Nephron (organoid): ENCODE measurements at regions not wholly inside any gene's neighbourhood (a gene's known extent, or its start where the extent isn't known, plus 50 kb on each side); places are given as distances from the start of the nearest gene placed in this dataset.

ENCODE experiments used
- H3K27ac Mint-ChIP-seq, 3 experiments: 2 replicates each; pipeline ENCODE4 v1.8.0; 2020; ENCODE audit warnings: mixed read lengths in 3 of 3, mild to moderate bottlenecking in 2 of 3, moderate library complexity in 1 of 3
- H3K27me3 Mint-ChIP-seq: 2 replicates; pipeline ENCODE4 v1.8.0; 2021; ENCODE audit warnings: low read depth, mild to moderate bottlenecking, moderate library complexity, mixed read lengths
- H3K36me3 Mint-ChIP-seq: 2 replicates; pipeline ENCODE4 v1.8.0; 2020; ENCODE audit warnings: low read depth, mixed read lengths
- H3K4me1 Mint-ChIP-seq: 2 replicates; pipeline ENCODE4 v1.8.0; 2020; ENCODE audit warnings: mixed read lengths
- H3K4me3 Mint-ChIP-seq, 3 experiments: 2 replicates each; pipeline ENCODE4 v1.8.0; 2020; ENCODE audit warnings: mild to moderate bottlenecking in 3 of 3, mixed read lengths in 3 of 3, moderate library complexity in 2 of 3
- H3K9me3 Mint-ChIP-seq: 2 replicates; pipeline ENCODE4 v1.8.0; 2020; ENCODE audit warnings: mixed read lengths
- CTCF ChIP-seq, 3 experiments: fragments of 200-600 bp; sonication (generic); IDR thresholded peaks; one replicate each; pipeline ENCODE4 v1.5.0; 2021; ENCODE audit warnings: antibody characterized with exemption in 3 of 3; ENCODE audit not compliant: unreplicated experiment in 3 of 3

GRCh38 chr3:164604687-164605086, 473.6 kb downstream of the SI start:
- H3K4me1 Mint-ChIP-seq: no peaks in the 10 kb centered on the region
- H3K36me3 Mint-ChIP-seq: no peaks in the 10 kb centered on the region
- no peaks in the 10 kb centered on the region for H3K9me3 Mint-ChIP-seq
- no peaks in the 10 kb centered on the region for H3K27me3 Mint-ChIP-seq
- no peak overlapping the region for H3K4me3 Mint-ChIP-seq
- H3K27ac Mint-ChIP-seq: no peak overlapping the region
- TF ChIP-seq CTCF (IDR thresholded peaks at IDR 0.05; ENCODE audit: unreplicated experiment in 3 of 3): no peak

DNA sequence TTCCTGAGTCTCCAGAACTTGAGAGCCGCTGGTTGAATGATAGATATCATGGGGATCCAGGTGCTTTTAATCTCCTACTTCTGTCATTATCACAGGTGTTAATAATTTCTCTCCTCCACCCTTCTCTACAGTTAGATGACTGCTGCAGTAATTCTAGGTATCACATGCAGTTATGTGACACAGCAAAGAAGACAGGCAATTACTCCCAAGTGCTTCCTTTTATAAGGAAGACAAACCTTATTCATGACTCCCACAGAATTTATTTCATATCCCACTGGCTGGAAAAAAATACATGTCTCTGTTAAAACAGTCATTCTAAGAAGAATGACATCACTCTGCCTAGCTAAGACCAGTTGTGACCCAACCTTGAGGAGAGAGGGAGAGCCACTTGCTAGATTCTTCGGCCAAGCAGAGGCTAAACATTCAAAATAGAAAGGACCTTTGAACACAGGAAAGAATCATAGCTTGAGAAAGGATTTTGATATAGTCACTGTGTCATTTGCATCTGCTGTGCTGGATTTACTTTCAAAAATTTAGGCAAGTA, 500.6 kb downstream of the SI start:
- H3K4me1 Mint-ChIP-seq: no peaks in the 10 kb centered on the region
- H3K9me3 Mint-ChIP-seq: no peaks in the 10 kb centered on the region
- no peaks in the 10 kb centered on the region for H3K36me3 Mint-ChIP-seq
- no peaks in the 10 kb centered on the region for H3K27me3 Mint-ChIP-seq
- H3K27ac Mint-ChIP-seq: no peak overlapping the region
- no peak for TF ChIP-seq CTCF (IDR thresholded peaks at IDR 0.05; ENCODE audit: unreplicated experiment in 3 of 3)
- no peak overlapping the region for H3K4me3 Mint-ChIP-seq

DNA sequence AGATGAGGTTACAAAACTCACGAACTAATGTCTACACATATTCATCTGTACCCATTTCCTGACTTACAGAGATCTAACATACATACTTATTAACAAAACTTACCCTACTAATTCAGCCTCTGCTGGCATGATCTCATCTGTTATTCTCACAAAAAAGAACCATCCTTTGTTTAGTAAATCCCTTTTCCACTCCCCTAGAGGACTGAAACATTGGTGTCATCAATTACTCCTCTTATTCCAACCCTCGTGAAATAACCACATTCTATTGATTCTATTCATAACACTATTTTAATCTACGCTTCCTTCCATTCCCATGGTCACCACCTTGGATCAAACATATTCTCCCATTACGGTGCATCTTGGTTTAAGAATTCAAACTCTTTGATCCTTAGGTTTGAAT, 505.9 kb downstream of the SI start:
- Mint-ChIP-seq H3K27me3 (no peaks in the 10 kb centered on the region), H3K36me3 (no peaks in the 10 kb centered on the region), H3K4me1 (no peaks in the 10 kb centered on the region), H3K4me3 (no peak overlapping the region), H3K27ac (no peak overlapping the region), H3K9me3 (no peaks in the 10 kb centered on the region)
- TF ChIP-seq CTCF (IDR thresholded peaks at IDR 0.05; ENCODE audit: unreplicated experiment in 3 of 3): no peak

DNA sequence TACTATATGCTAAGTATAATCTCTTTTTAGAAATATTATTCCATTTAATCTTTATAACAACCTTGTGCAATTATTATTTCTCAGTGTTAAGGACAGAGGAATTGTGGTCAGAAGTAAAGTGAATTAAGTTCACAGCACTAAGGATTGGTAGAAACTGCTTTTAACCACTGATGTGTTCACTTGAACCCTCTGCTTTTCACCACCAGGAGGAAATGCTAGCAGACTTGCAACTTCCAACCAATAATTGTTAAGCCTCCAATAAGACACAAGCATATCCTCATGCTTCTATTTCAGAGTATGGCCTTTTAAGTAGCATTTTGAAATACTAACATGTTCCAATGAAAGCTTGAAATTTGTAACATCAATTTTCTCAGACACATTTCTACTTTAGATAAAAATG, 527.4 kb downstream of the SI start:
- H3K4me1 Mint-ChIP-seq: no peaks in the 10 kb centered on the region

DNA sequence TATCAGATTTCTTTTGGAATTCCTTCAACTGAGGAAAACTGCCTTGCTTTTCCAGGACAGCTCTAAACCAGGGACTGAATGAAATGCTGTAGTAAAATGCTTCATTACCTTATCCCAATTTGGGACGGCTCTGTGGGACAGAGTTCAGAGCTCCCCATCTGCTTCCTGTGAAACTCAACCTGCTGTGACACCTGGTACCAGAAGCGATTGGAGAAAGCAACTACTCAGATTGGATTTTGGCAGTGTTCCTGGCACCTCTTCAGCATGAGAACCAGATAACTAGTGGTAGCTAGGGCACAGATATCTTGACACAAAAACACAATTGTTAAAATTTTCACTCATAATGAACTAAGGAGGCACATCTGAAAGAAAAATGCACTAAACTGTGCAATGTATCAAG, 539.1 kb downstream of the SI start:
- no peaks in the 10 kb centered on the region for H3K27me3 Mint-ChIP-seq
- no peaks in the 10 kb centered on the region for H3K9me3 Mint-ChIP-seq

More for the DNA sequence above, 527.4 kb downstream of the SI start:
- Mint-ChIP-seq H3K9me3 (no peaks in the 10 kb centered on the region), H3K27me3 (no peaks in the 10 kb centered on the region), H3K4me3 (no peak overlapping the region), H3K27ac (no peak overlapping the region), H3K36me3 (no peaks in the 10 kb centered on the region)
- TF ChIP-seq CTCF (IDR thresholded peaks at IDR 0.05; ENCODE audit: unreplicated experiment in 3 of 3): no peak

More for the DNA sequence above, 539.1 kb downstream of the SI start:
- Mint-ChIP-seq H3K4me3 (no peak overlapping the region), H3K36me3 (no peaks in the 10 kb centered on the region), H3K4me1 (no peaks in the 10 kb centered on the region), H3K27ac (no peak overlapping the region)
- no peak for TF ChIP-seq CTCF (IDR thresholded peaks at IDR 0.05; ENCODE audit: unreplicated experiment in 3 of 3)
